ENCODE measurements at regions not wholly inside any gene's neighbourhood (a gene's known extent, or its start where the extent isn't known, plus 50 kb on each side); places are given as distances from the start of the nearest gene placed in this dataset.

DNA sequence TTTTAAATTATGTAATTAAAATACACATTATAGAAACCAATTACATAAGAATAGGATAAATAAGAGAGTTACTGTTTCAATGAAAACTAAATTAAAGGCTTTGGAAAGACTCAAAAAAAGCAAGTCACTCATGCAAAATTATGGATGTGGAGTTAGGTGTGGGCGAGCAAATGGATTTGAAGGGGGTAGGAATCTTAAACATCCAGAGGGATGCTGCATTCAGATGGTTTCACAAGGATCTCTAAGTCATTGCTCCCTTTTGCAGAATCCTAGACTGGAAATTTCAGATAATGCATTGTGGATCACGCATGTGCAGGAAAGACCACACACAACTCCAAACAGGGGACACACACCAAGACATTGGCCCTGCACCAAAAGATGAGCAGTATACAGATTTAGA lies 57.5 kb downstream of the DRD1 start:
- Histone ChIP-seq H3K9ac (no peak overlapping the region), H3K27ac (ENCODE audit: low read depth in 2 of 2, low read length in 1 of 2) (no peak overlapping the region), H3K4me1 (ENCODE audit: control insufficient read depth in 1 of 2, insufficient read depth in 2 of 2, low read depth in 1 of 2, low read length in 1 of 2) (no peaks in the 10 kb centered on the region), H4K20me1 (ENCODE audit: insufficient read depth) (no peaks in the 10 kb centered on the region), H3K79me2 (ENCODE audit: insufficient read depth) (no peaks in the 10 kb centered on the region), H3K9me2 (no peaks in the 10 kb centered on the region), H3F3A (replicated peaks; ENCODE audit: insufficient read depth) (no peaks in the 10 kb centered on the region), H3K4me3 (ENCODE audit: low read depth in 2 of 2, low read length in 1 of 2) (no peak overlapping the region), H3K4me2 (no peak overlapping the region), H2AFZ (ENCODE audit: low read depth) (no peak overlapping the region), H3K27me3 (ENCODE audit: insufficient read depth) (no peaks in the 10 kb centered on the region), H3K9me3 (no peaks in the 10 kb centered on the region), H3K36me3 (replicated peaks in 1 of 2; ENCODE audit: control insufficient read depth in 1 of 2, insufficient read depth in 2 of 2, low read length in 1 of 2) (no peaks in the 10 kb centered on the region)
- TF ChIP-seq RFX5 (IDR thresholded peaks at IDR 0.05; ENCODE audit: low read length) (no peak), MEF2A (IDR thresholded peaks at IDR 0.05; ENCODE audit: borderline replicate concordance, low read depth) (no peak), RXRA (IDR thresholded peaks at IDR 0.05; ENCODE audit: borderline replicate concordance, low read depth) (no peak), FOSL2 (IDR thresholded peaks at IDR 0.05; ENCODE audit: borderline replicate concordance, low read depth) (no peak), EP300 (IDR thresholded peaks at IDR 0.05; ENCODE audit: borderline replicate concordance in 1 of 2, low read depth in 1 of 2, low read length in 1 of 2) (no peak), FOXM1 (IDR thresholded peaks at IDR 0.05; ENCODE audit: low read depth) (no peak)
- TF ChIP-seq, protein P1, sequence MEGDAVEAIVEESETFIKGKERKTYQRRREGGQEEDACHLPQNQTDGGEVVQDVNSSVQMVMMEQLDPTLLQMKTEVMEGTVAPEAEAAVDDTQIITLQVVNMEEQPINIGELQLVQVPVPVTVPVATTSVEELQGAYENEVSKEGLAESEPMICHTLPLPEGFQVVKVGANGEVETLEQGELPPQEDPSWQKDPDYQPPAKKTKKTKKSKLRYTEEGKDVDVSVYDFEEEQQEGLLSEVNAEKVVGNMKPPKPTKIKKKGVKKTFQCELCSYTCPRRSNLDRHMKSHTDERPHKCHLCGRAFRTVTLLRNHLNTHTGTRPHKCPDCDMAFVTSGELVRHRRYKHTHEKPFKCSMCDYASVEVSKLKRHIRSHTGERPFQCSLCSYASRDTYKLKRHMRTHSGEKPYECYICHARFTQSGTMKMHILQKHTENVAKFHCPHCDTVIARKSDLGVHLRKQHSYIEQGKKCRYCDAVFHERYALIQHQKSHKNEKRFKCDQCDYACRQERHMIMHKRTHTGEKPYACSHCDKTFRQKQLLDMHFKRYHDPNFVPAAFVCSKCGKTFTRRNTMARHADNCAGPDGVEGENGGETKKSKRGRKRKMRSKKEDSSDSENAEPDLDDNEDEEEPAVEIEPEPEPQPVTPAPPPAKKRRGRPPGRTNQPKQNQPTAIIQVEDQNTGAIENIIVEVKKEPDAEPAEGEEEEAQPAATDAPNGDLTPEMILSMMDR (IDR thresholded peaks at IDR 0.05) = no peak
- TF ChIP-seq, protein P2, sequence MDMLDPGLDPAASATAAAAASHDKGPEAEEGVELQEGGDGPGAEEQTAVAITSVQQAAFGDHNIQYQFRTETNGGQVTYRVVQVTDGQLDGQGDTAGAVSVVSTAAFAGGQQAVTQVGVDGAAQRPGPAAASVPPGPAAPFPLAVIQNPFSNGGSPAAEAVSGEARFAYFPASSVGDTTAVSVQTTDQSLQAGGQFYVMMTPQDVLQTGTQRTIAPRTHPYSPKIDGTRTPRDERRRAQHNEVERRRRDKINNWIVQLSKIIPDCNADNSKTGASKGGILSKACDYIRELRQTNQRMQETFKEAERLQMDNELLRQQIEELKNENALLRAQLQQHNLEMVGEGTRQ (IDR thresholded peaks at IDR 0.05; ENCODE audit: borderline replicate concordance, low read depth, low read length) = no peak
- ChIA-PET CTCF (no interaction called here), POLR2A (no interaction called here)
- no peak for DNase-seq
- WGBS (ENCODE audit: low lambda C conversion rate) = 3% methylated on average over 2 of the region's 2 CpGs

DNA sequence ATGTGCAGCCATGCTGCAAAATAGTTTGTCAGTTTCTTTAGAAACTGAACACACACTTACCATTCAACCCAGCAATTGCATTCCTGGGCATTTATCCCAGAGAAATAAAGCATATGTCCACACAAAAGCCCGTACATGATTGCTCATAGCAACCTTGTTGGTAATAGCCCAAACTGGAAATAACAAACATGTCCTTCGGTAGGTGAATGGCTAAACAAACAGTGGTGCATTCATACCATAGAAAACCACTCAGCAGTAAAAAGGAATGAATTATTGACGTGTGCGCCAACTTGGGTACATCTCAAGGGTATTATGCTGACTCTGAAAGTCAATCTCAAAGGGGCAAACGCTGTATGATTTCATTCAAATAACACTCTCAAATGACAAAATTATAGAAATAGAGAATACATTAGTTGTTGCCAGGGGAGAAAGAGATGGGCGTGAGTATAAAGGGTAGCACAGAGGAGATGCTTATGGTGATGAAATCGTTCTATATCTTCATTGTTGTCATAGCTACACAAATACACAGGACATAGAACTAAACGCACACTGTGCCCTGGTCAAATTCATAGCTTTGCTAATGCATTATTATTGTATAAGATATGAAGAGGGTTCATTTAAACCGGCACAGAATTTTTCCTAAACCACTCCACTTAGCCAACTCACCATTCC lies 58.2 kb downstream of the DRD1 start:
- no peak for DNase-seq
- H3K4me2 ChIP-seq = no peak overlapping the region
- ChIA-PET POLR2A (no interaction called here), CTCF (no interaction called here)
- H3K9ac ChIP-seq = no peak overlapping the region
- no peak overlapping the region for H3K4me3 ChIP-seq (ENCODE audit: low read depth in 2 of 2, low read length in 1 of 2)
- H4K20me1 ChIP-seq (ENCODE audit: insufficient read depth) = no peaks in the 10 kb centered on the region
- H3K27me3 ChIP-seq (ENCODE audit: insufficient read depth) = no peaks in the 10 kb centered on the region
- H3K79me2 ChIP-seq (ENCODE audit: insufficient read depth) = no peaks in the 10 kb centered on the region
- H3K9me2 ChIP-seq = no peaks in the 10 kb centered on the region
- no peaks in the 10 kb centered on the region for H3K4me1 ChIP-seq (ENCODE audit: control insufficient read depth in 1 of 2, insufficient read depth in 2 of 2, low read depth in 1 of 2, low read length in 1 of 2)
- no peak overlapping the region for H3K27ac ChIP-seq (ENCODE audit: low read depth in 2 of 2, low read length in 1 of 2)
- no peaks in the 10 kb centered on the region for H3K9me3 ChIP-seq
- H3K36me3 ChIP-seq (replicated peaks in 1 of 2; ENCODE audit: control insufficient read depth in 1 of 2, insufficient read depth in 2 of 2, low read length in 1 of 2) = no peaks in the 10 kb centered on the region
- WGBS (ENCODE audit: low lambda C conversion rate) = 15% methylated on average over 9 of the region's 9 CpGs
- no peaks in the 10 kb centered on the region for H3F3A ChIP-seq (replicated peaks; ENCODE audit: insufficient read depth)
- TF ChIP-seq GABPA (IDR thresholded peaks at IDR 0.05; ENCODE audit: low read depth) = no peak
- TF ChIP-seq YY1 (IDR thresholded peaks at IDR 0.05; ENCODE audit: low read depth) = no peak
- TF ChIP-seq TCF12 (IDR thresholded peaks at IDR 0.05) = no peak
- TF ChIP-seq GATA2 (CRISPR knock-in tag; IDR thresholded peaks at IDR 0.05) = no peak
- TF ChIP-seq, protein P3, sequence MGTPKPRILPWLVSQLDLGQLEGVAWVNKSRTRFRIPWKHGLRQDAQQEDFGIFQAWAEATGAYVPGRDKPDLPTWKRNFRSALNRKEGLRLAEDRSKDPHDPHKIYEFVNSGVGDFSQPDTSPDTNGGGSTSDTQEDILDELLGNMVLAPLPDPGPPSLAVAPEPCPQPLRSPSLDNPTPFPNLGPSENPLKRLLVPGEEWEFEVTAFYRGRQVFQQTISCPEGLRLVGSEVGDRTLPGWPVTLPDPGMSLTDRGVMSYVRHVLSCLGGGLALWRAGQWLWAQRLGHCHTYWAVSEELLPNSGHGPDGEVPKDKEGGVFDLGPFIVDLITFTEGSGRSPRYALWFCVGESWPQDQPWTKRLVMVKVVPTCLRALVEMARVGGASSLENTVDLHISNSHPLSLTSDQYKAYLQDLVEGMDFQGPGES (IDR thresholded peaks at IDR 0.05; ENCODE audit: low read depth, low read length) = no peak
- TF ChIP-seq EP300 (IDR thresholded peaks at IDR 0.05; ENCODE audit: borderline replicate concordance in 1 of 2, low read depth in 1 of 2, low read length in 1 of 2) = no peak
- no peak for TF ChIP-seq MXI1 (IDR thresholded peaks at IDR 0.05; ENCODE audit: low read depth, low read length)
- no peak for TF ChIP-seq EZH2phosphoT487 (IDR thresholded peaks at IDR 0.05; ENCODE audit: borderline replicate concordance, low read depth)
- no peak for TF ChIP-seq RAD21 (IDR thresholded peaks at IDR 0.05; ENCODE audit: low read length)
- no peak overlapping the region for H2AFZ ChIP-seq (ENCODE audit: low read depth)

Data from SK-N-SH (cell line).